ENCODE measurements at regions not wholly inside any gene's neighbourhood (a gene's known extent, or its start where the extent isn't known, plus 50 kb on each side); places are given as distances from the start of the nearest gene placed in this dataset.

DNA sequence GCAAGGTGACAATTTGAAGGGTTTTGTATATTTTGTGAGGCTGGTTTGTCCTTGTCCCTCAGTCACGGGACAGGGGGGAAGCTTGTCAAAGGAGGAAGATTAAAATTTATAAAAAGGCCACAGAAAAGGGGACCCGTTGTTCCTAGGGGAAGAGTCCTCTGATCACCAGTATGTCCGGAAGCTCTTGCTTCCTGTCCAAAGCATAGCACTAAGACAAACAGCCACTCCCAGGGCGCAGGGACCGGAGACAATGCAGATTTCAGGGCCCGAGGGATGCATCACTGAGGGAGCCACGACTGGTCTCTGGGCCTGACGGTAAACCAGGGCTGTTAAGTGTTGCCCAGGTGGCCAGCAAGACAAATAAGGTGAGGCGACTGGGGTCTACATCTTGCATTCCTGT is 95.2 kb downstream of the MAF start:
- H3K9me2 ChIP-seq (ENCODE audit: insufficient read depth, low read length): no peaks in the 10 kb centered on the region
- no peak for TF ChIP-seq POLR2AphosphoS5 (IDR thresholded peaks at IDR 0.05)
- no peaks in the 10 kb centered on the region for H3F3A ChIP-seq (ENCODE audit: insufficient read depth, low read length, poor library complexity, severe bottlenecking)
- H3K4me2 ChIP-seq (ENCODE audit: low read length): no peak overlapping the region
- H3K27ac ChIP-seq (ENCODE audit: low read length): no peak overlapping the region
- H3K9ac ChIP-seq (ENCODE audit: low read length): no peak overlapping the region
- H4K20me1 ChIP-seq (ENCODE audit: insufficient read depth): no peaks in the 10 kb centered on the region
- no peaks in the 10 kb centered on the region for H3K79me2 ChIP-seq (replicated peaks; ENCODE audit: insufficient read depth, low read length)
- no peaks in the 10 kb centered on the region for H3K27me3 ChIP-seq (ENCODE audit: insufficient read depth, low read depth, low read length)
- H3K36me3 ChIP-seq (ENCODE audit: insufficient read depth, low read length): no peaks in the 10 kb centered on the region
- H3K9me3 ChIP-seq (ENCODE audit: low read length): no peaks in the 10 kb centered on the region
- no peak overlapping the region for H2AFZ ChIP-seq (ENCODE audit: low read depth, low read length)
- H3K4me3 ChIP-seq (ENCODE audit: low read length): no peak overlapping the region

DNA sequence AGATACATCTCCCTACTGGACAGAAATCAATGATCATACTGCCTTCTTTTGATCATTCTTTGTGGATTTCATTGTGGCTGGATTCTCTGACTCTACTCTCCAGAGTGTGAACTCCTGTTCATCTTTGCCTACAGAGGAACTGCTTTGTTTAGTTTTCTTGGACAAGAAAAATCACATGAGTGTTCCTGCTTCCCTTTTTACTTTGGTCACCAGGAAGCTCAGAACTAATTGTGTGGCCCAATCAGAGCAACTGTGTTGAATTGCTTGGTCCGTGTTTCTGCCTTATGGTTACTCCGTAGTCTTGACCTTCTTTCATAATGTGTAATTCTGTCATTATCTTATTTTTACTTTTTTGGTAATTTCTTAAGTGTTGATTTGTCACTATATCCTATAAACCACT is 97.0 kb downstream of the MAF start:
- no peaks in the 10 kb centered on the region for H3K79me2 ChIP-seq (replicated peaks; ENCODE audit: insufficient read depth, low read length)
- H3F3A ChIP-seq (ENCODE audit: insufficient read depth, low read length, poor library complexity, severe bottlenecking): no peaks in the 10 kb centered on the region
- no peaks in the 10 kb centered on the region for H4K20me1 ChIP-seq (ENCODE audit: insufficient read depth)
- no peaks in the 10 kb centered on the region for H3K36me3 ChIP-seq (ENCODE audit: insufficient read depth, low read length)
- H3K9me3 ChIP-seq (ENCODE audit: low read length): no peaks in the 10 kb centered on the region
- no peaks in the 10 kb centered on the region for H3K9me2 ChIP-seq (ENCODE audit: insufficient read depth, low read length)
- no peak overlapping the region for H3K27ac ChIP-seq (ENCODE audit: low read length)
- TF ChIP-seq TAF1 (IDR thresholded peaks at IDR 0.05; ENCODE audit: low read depth): no peak
- no peak overlapping the region for H3K9ac ChIP-seq (ENCODE audit: low read length)
- H3K4me2 ChIP-seq (ENCODE audit: low read length): no peak overlapping the region
- H3K27me3 ChIP-seq (ENCODE audit: insufficient read depth, low read depth, low read length): no peaks in the 10 kb centered on the region
- no peak overlapping the region for H3K4me3 ChIP-seq (ENCODE audit: low read length)
- H2AFZ ChIP-seq (ENCODE audit: low read depth, low read length): no peak overlapping the region

DNA sequence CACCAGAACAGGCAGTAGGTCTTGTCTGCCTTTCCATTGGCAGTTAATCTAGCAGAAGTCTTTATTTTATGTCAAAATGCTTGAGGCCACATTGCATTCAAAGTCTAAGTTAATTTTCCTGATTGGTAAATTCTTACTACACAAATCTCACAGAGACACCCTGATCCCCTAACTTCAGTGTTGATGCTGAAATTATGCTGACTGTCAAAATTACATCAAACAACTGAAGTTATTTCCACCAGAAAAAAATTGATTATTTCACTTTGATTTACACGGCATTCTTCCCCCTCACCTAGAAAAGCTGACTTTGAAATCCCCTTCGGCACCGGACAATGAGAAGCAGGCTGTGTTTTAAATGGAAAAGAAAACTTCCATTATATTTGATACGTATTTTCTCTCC is 99.1 kb downstream of the MAF start:
- Histone ChIP-seq H3F3A (ENCODE audit: insufficient read depth, low read length, poor library complexity, severe bottlenecking) (no peaks in the 10 kb centered on the region), H3K9me2 (ENCODE audit: insufficient read depth, low read length) (no peaks in the 10 kb centered on the region), H4K20me1 (ENCODE audit: insufficient read depth) (no peaks in the 10 kb centered on the region), H3K4me3 (ENCODE audit: low read length) (no peak overlapping the region), H3K79me2 (replicated peaks; ENCODE audit: insufficient read depth, low read length) (no peaks in the 10 kb centered on the region), H3K27ac (ENCODE audit: low read length) (no peak overlapping the region), H2AFZ (ENCODE audit: low read depth, low read length) (no peak overlapping the region), H3K9me3 (ENCODE audit: low read length) (no peaks in the 10 kb centered on the region), H3K27me3 (ENCODE audit: insufficient read depth, low read depth, low read length) (no peaks in the 10 kb centered on the region), H3K36me3 (ENCODE audit: insufficient read depth, low read length) (no peaks in the 10 kb centered on the region), H3K9ac (ENCODE audit: low read length) (no peak overlapping the region), H3K4me2 (ENCODE audit: low read length) (no peak overlapping the region)
- TF ChIP-seq POLR2AphosphoS5 (IDR thresholded peaks at IDR 0.05): no peak
- no peak for TF ChIP-seq RAD21 (conservative IDR thresholded peaks at IDR 0.05)
- TF ChIP-seq, protein P1, sequence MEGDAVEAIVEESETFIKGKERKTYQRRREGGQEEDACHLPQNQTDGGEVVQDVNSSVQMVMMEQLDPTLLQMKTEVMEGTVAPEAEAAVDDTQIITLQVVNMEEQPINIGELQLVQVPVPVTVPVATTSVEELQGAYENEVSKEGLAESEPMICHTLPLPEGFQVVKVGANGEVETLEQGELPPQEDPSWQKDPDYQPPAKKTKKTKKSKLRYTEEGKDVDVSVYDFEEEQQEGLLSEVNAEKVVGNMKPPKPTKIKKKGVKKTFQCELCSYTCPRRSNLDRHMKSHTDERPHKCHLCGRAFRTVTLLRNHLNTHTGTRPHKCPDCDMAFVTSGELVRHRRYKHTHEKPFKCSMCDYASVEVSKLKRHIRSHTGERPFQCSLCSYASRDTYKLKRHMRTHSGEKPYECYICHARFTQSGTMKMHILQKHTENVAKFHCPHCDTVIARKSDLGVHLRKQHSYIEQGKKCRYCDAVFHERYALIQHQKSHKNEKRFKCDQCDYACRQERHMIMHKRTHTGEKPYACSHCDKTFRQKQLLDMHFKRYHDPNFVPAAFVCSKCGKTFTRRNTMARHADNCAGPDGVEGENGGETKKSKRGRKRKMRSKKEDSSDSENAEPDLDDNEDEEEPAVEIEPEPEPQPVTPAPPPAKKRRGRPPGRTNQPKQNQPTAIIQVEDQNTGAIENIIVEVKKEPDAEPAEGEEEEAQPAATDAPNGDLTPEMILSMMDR (IDR thresholded peaks at IDR 0.05; ENCODE audit: poor library complexity, severe bottlenecking): no peak
- TF ChIP-seq TAF1 (IDR thresholded peaks at IDR 0.05; ENCODE audit: low read depth): no peak
- TF ChIP-seq MXI1 (conservative IDR thresholded peaks at IDR 0.05; ENCODE audit: poor library complexity, severe bottlenecking): no peak
- no peak for TF ChIP-seq EZH2 (IDR thresholded peaks at IDR 0.05; ENCODE audit: borderline replicate concordance, insufficient read depth, low read length, poor library complexity, severe bottlenecking)
- no peak for TF ChIP-seq SMC3 (conservative IDR thresholded peaks at IDR 0.05; ENCODE audit: poor library complexity)
- TF ChIP-seq, protein P2, sequence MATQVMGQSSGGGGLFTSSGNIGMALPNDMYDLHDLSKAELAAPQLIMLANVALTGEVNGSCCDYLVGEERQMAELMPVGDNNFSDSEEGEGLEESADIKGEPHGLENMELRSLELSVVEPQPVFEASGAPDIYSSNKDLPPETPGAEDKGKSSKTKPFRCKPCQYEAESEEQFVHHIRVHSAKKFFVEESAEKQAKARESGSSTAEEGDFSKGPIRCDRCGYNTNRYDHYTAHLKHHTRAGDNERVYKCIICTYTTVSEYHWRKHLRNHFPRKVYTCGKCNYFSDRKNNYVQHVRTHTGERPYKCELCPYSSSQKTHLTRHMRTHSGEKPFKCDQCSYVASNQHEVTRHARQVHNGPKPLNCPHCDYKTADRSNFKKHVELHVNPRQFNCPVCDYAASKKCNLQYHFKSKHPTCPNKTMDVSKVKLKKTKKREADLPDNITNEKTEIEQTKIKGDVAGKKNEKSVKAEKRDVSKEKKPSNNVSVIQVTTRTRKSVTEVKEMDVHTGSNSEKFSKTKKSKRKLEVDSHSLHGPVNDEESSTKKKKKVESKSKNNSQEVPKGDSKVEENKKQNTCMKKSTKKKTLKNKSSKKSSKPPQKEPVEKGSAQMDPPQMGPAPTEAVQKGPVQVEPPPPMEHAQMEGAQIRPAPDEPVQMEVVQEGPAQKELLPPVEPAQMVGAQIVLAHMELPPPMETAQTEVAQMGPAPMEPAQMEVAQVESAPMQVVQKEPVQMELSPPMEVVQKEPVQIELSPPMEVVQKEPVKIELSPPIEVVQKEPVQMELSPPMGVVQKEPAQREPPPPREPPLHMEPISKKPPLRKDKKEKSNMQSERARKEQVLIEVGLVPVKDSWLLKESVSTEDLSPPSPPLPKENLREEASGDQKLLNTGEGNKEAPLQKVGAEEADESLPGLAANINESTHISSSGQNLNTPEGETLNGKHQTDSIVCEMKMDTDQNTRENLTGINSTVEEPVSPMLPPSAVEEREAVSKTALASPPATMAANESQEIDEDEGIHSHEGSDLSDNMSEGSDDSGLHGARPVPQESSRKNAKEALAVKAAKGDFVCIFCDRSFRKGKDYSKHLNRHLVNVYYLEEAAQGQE (IDR thresholded peaks at IDR 0.05; ENCODE audit: borderline replicate concordance): no peak
- no peak for TF ChIP-seq EP300 (conservative IDR thresholded peaks at IDR 0.05; ENCODE audit: poor library complexity, severe bottlenecking)

Data from neural cell (in vitro differentiated cells).